ENCODE measurements at regions not wholly inside any gene's neighbourhood (a gene's known extent, or its start where the extent isn't known, plus 50 kb on each side); places are given as distances from the start of the nearest gene placed in this dataset.

- no peak overlapping the region for H2BK15ac ChIP-seq (ENCODE audit: low read depth, poor library complexity, severe bottlenecking)
- no peaks in the 10 kb centered on the region for H3K79me1 ChIP-seq (replicated peaks; ENCODE audit: low read length, poor library complexity, severe bottlenecking)
- H2AK5ac ChIP-seq (ENCODE audit: low read length, severe bottlenecking), result no peak overlapping the region
- no peak overlapping the region for H2BK12ac ChIP-seq (ENCODE audit: low read length in 2 of 2)
- no peak overlapping the region for H2AFZ ChIP-seq (ENCODE audit: low read depth, low read length)
- H3K27me3 ChIP-seq (ENCODE audit: control insufficient read depth in 1 of 2, insufficient read depth in 1 of 2, low read length in 2 of 2), result no peaks in the 10 kb centered on the region
- WGBS, result no CpG with 5 or more reads among the region's 1 CpG
- no peak overlapping the region for H3K4me3 ChIP-seq (ENCODE audit: insufficient read depth in 1 of 2, low read depth in 1 of 2, low read length in 2 of 2)
- DNase-seq, result no peak
- H3K14ac ChIP-seq (ENCODE audit: low read length in 2 of 2), result no peak overlapping the region
- no peak overlapping the region for H3K27ac ChIP-seq (ENCODE audit: low read length, poor library complexity, severe bottlenecking)
- H2BK5ac ChIP-seq (ENCODE audit: low read depth, low read length, poor library complexity, severe bottlenecking), result no peak overlapping the region
- no peak overlapping the region for H3K9ac ChIP-seq (ENCODE audit: low read length)
- H3K36me3 ChIP-seq (ENCODE audit: control insufficient read depth in 1 of 2, insufficient read depth in 2 of 2, low read depth in 1 of 2, low read length in 2 of 2), result no peaks in the 10 kb centered on the region
- H2BK120ac ChIP-seq (ENCODE audit: low read depth, low read length), result no peak overlapping the region
- H3K4me1 ChIP-seq (ENCODE audit: control insufficient read depth, insufficient read depth, low read depth, low read length), result no peaks in the 10 kb centered on the region
- H3K9me3 ChIP-seq (ENCODE audit: control insufficient read depth, low read length), result no peaks in the 10 kb centered on the region
- no peak overlapping the region for H4K91ac ChIP-seq (ENCODE audit: low read length)
- H3K23ac ChIP-seq (ENCODE audit: low read length in 2 of 2), result no peak overlapping the region
- H3K4me2 ChIP-seq (ENCODE audit: low read length, poor library complexity, severe bottlenecking), result no peak overlapping the region
- H3K18ac ChIP-seq (ENCODE audit: low read depth in 1 of 2, low read length in 2 of 2), result no peak overlapping the region
- no peak overlapping the region for H4K8ac ChIP-seq (ENCODE audit: low read length)
- no peak overlapping the region for H3K4ac ChIP-seq (ENCODE audit: low read depth in 1 of 2, low read length in 2 of 2)
These were observed 410.2 kb upstream of the CT83 start for GRCh38 chrX:116872931-116873330.

GRCh38 chrX:116863029-116863428 lies 400.3 kb upstream of the CT83 start:
- Histone ChIP-seq H3K4me2 (ENCODE audit: low read length, poor library complexity, severe bottlenecking) (no peak overlapping the region), H3K14ac (ENCODE audit: low read length in 2 of 2) (no peak overlapping the region), H3K4me3 (ENCODE audit: insufficient read depth in 1 of 2, low read depth in 1 of 2, low read length in 2 of 2) (no peak overlapping the region), H2AK5ac (ENCODE audit: low read length, severe bottlenecking) (no peak overlapping the region), H3K27ac (ENCODE audit: low read length, poor library complexity, severe bottlenecking) (no peak overlapping the region), H4K8ac (ENCODE audit: low read length) (no peak overlapping the region), H3K4ac (ENCODE audit: low read depth in 1 of 2, low read length in 2 of 2) (no peak overlapping the region), H3K9ac (ENCODE audit: low read length) (no peak overlapping the region), H3K27me3 (ENCODE audit: control insufficient read depth in 1 of 2, insufficient read depth in 1 of 2, low read length in 2 of 2) (no peaks in the 10 kb centered on the region), H2BK15ac (ENCODE audit: low read depth, poor library complexity, severe bottlenecking) (no peak overlapping the region), H3K4me1 (ENCODE audit: control insufficient read depth, insufficient read depth, low read depth, low read length) (no peaks in the 10 kb centered on the region), H2BK12ac (ENCODE audit: low read length in 2 of 2) (no peak overlapping the region), H3K18ac (ENCODE audit: low read depth in 1 of 2, low read length in 2 of 2) (no peak overlapping the region), H2AFZ (ENCODE audit: low read depth, low read length) (no peak overlapping the region), H2BK120ac (ENCODE audit: low read depth, low read length) (no peak overlapping the region), H3K9me3 (ENCODE audit: control insufficient read depth, low read length) (no peaks in the 10 kb centered on the region), H2BK5ac (ENCODE audit: low read depth, low read length, poor library complexity, severe bottlenecking) (no peak overlapping the region), H3K36me3 (ENCODE audit: control insufficient read depth in 1 of 2, insufficient read depth in 2 of 2, low read depth in 1 of 2, low read length in 2 of 2) (no peaks in the 10 kb centered on the region), H3K79me1 (replicated peaks; ENCODE audit: low read length, poor library complexity, severe bottlenecking) (no peaks in the 10 kb centered on the region), H3K23ac (ENCODE audit: low read length in 2 of 2) (no peak overlapping the region), H4K91ac (ENCODE audit: low read length) (no peak overlapping the region)
- WGBS, result 56% methylated on average over 4 of the region's 4 CpGs
- DNase-seq, result no peak

GRCh38 chrX:116862340-116862739 lies 399.6 kb upstream of the CT83 start:
- Histone ChIP-seq H3K14ac (ENCODE audit: low read length in 2 of 2) (no peak overlapping the region), H4K8ac (ENCODE audit: low read length) (no peak overlapping the region), H3K27me3 (ENCODE audit: control insufficient read depth in 1 of 2, insufficient read depth in 1 of 2, low read length in 2 of 2) (no peaks in the 10 kb centered on the region), H3K27ac (ENCODE audit: low read length, poor library complexity, severe bottlenecking) (no peak overlapping the region), H3K23ac (ENCODE audit: low read length in 2 of 2) (no peak overlapping the region), H3K4me3 (ENCODE audit: insufficient read depth in 1 of 2, low read depth in 1 of 2, low read length in 2 of 2) (no peak overlapping the region), H3K4me2 (ENCODE audit: low read length, poor library complexity, severe bottlenecking) (no peak overlapping the region), H3K18ac (ENCODE audit: low read depth in 1 of 2, low read length in 2 of 2) (no peak overlapping the region), H2AK5ac (ENCODE audit: low read length, severe bottlenecking) (no peak overlapping the region), H3K4ac (ENCODE audit: low read depth in 1 of 2, low read length in 2 of 2) (no peak overlapping the region), H2BK12ac (ENCODE audit: low read length in 2 of 2) (no peak overlapping the region), H2BK120ac (ENCODE audit: low read depth, low read length) (no peak overlapping the region), H4K91ac (ENCODE audit: low read length) (no peak overlapping the region), H3K9ac (ENCODE audit: low read length) (no peak overlapping the region), H2BK5ac (ENCODE audit: low read depth, low read length, poor library complexity, severe bottlenecking) (no peak overlapping the region), H3K9me3 (ENCODE audit: control insufficient read depth, low read length) (no peaks in the 10 kb centered on the region), H3K4me1 (ENCODE audit: control insufficient read depth, insufficient read depth, low read depth, low read length) (no peaks in the 10 kb centered on the region), H3K79me1 (replicated peaks; ENCODE audit: low read length, poor library complexity, severe bottlenecking) (no peaks in the 10 kb centered on the region), H2AFZ (ENCODE audit: low read depth, low read length) (no peak overlapping the region), H2BK15ac (ENCODE audit: low read depth, poor library complexity, severe bottlenecking) (no peak overlapping the region), H3K36me3 (ENCODE audit: control insufficient read depth in 1 of 2, insufficient read depth in 2 of 2, low read depth in 1 of 2, low read length in 2 of 2) (no peaks in the 10 kb centered on the region)
- WGBS, result 27% methylated on average over 1 of the region's 1 CpG
- DNase-seq, result no peak

- H3K14ac ChIP-seq (ENCODE audit: low read length in 2 of 2), result no peak overlapping the region
- DNase-seq, result no peak
- WGBS, result 70% methylated on average over 2 of the region's 3 CpGs
- H3K9ac ChIP-seq (ENCODE audit: low read length), result no peak overlapping the region
- no peak overlapping the region for H3K18ac ChIP-seq (ENCODE audit: low read depth in 1 of 2, low read length in 2 of 2)
- H2BK5ac ChIP-seq (ENCODE audit: low read depth, low read length, poor library complexity, severe bottlenecking), result no peak overlapping the region
- no peak overlapping the region for H3K4ac ChIP-seq (ENCODE audit: low read depth in 1 of 2, low read length in 2 of 2)
- H3K27me3 ChIP-seq (ENCODE audit: control insufficient read depth in 1 of 2, insufficient read depth in 1 of 2, low read length in 2 of 2), result no peaks in the 10 kb centered on the region
- no peak overlapping the region for H4K8ac ChIP-seq (ENCODE audit: low read length)
- no peak overlapping the region for H2AK5ac ChIP-seq (ENCODE audit: low read length, severe bottlenecking)
- H3K23ac ChIP-seq (ENCODE audit: low read length in 2 of 2), result no peak overlapping the region
- H3K36me3 ChIP-seq (ENCODE audit: control insufficient read depth in 1 of 2, insufficient read depth in 2 of 2, low read depth in 1 of 2, low read length in 2 of 2), result no peaks in the 10 kb centered on the region
- no peaks in the 10 kb centered on the region for H3K79me1 ChIP-seq (replicated peaks; ENCODE audit: low read length, poor library complexity, severe bottlenecking)
- no peak overlapping the region for H2BK120ac ChIP-seq (ENCODE audit: low read depth, low read length)
- no peak overlapping the region for H2BK15ac ChIP-seq (ENCODE audit: low read depth, poor library complexity, severe bottlenecking)
- H3K4me1 ChIP-seq (ENCODE audit: control insufficient read depth, insufficient read depth, low read depth, low read length), result no peaks in the 10 kb centered on the region
- no peak overlapping the region for H2BK12ac ChIP-seq (ENCODE audit: low read length in 2 of 2)
- H2AFZ ChIP-seq (ENCODE audit: low read depth, low read length), result no peak overlapping the region
- H3K4me2 ChIP-seq (ENCODE audit: low read length, poor library complexity, severe bottlenecking), result no peak overlapping the region
- peaks cover 6% of the 10 kb centered on the region for H3K9me3 ChIP-seq (ENCODE audit: control insufficient read depth, low read length)
- H3K27ac ChIP-seq (ENCODE audit: low read length, poor library complexity, severe bottlenecking), result no peak overlapping the region
- no peak overlapping the region for H3K4me3 ChIP-seq (ENCODE audit: insufficient read depth in 1 of 2, low read depth in 1 of 2, low read length in 2 of 2)
- H4K91ac ChIP-seq (ENCODE audit: low read length), result no peak overlapping the region
These were observed 378.5 kb upstream of the CT83 start for GRCh38 chrX:116841290-116841689.

Measured in mesenchymal stem cell (in vitro differentiated cells and primary cell).